HL-60 (cell line): ENCODE measurements at regions not wholly inside any gene's neighbourhood (a gene's known extent, or its start where the extent isn't known, plus 50 kb on each side); places are given as distances from the start of the nearest gene placed in this dataset.

Source experiments
- GABPA ChIP-seq: IDR thresholded peaks from 2 replicates; pipeline ENCODE4 v1.6.1; 2012; ENCODE audit warnings: low read depth
- POLR2AphosphoS5 ChIP-seq: IDR thresholded peaks from 2 replicates; pipeline ENCODE4 v1.6.1; 2012; ENCODE audit warnings: low read depth
- TF ChIP-seq, protein P1 (sequence below): IDR thresholded peaks from one replicate; pipeline ENCODE4 v1.5.1; 2011; ENCODE audit warnings: low read length, control low read depth, inconsistent platforms; ENCODE audit not compliant: insufficient read depth
- TF ChIP-seq, protein P2 (sequence below): IDR thresholded peaks from 2 replicates; pipeline ENCODE4 v1.6.1; 2012; ENCODE audit warnings: low read depth; ENCODE audit not compliant: insufficient replicate concordance

DNA sequence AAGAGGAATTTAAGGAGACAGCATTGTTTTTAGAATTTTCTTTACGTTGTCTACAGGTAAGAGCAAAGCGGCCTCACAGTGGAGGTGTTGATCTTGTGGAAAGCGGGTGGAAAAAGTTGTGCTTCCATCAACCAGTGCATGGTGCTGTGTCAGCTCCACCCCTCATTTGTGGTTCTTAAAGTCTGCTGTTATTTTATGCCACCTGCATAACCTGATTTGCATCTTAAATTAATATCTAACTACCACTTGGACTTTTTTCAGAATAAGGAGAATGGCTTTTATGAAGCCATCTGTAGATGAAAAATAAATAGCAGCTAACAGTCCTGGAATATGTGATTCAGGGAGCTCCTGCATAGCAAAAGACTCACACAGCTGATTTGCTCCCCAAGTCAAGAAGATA lies 135.1 kb downstream of the SNAPC1 start:
- TF ChIP-seq, protein P1, sequence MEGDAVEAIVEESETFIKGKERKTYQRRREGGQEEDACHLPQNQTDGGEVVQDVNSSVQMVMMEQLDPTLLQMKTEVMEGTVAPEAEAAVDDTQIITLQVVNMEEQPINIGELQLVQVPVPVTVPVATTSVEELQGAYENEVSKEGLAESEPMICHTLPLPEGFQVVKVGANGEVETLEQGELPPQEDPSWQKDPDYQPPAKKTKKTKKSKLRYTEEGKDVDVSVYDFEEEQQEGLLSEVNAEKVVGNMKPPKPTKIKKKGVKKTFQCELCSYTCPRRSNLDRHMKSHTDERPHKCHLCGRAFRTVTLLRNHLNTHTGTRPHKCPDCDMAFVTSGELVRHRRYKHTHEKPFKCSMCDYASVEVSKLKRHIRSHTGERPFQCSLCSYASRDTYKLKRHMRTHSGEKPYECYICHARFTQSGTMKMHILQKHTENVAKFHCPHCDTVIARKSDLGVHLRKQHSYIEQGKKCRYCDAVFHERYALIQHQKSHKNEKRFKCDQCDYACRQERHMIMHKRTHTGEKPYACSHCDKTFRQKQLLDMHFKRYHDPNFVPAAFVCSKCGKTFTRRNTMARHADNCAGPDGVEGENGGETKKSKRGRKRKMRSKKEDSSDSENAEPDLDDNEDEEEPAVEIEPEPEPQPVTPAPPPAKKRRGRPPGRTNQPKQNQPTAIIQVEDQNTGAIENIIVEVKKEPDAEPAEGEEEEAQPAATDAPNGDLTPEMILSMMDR = no peak
- TF ChIP-seq POLR2AphosphoS5 = no peak
- TF ChIP-seq, protein P2, sequence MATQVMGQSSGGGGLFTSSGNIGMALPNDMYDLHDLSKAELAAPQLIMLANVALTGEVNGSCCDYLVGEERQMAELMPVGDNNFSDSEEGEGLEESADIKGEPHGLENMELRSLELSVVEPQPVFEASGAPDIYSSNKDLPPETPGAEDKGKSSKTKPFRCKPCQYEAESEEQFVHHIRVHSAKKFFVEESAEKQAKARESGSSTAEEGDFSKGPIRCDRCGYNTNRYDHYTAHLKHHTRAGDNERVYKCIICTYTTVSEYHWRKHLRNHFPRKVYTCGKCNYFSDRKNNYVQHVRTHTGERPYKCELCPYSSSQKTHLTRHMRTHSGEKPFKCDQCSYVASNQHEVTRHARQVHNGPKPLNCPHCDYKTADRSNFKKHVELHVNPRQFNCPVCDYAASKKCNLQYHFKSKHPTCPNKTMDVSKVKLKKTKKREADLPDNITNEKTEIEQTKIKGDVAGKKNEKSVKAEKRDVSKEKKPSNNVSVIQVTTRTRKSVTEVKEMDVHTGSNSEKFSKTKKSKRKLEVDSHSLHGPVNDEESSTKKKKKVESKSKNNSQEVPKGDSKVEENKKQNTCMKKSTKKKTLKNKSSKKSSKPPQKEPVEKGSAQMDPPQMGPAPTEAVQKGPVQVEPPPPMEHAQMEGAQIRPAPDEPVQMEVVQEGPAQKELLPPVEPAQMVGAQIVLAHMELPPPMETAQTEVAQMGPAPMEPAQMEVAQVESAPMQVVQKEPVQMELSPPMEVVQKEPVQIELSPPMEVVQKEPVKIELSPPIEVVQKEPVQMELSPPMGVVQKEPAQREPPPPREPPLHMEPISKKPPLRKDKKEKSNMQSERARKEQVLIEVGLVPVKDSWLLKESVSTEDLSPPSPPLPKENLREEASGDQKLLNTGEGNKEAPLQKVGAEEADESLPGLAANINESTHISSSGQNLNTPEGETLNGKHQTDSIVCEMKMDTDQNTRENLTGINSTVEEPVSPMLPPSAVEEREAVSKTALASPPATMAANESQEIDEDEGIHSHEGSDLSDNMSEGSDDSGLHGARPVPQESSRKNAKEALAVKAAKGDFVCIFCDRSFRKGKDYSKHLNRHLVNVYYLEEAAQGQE = no peak
- no peak for TF ChIP-seq GABPA
